ENCODE measurements at regions not wholly inside any gene's neighbourhood (a gene's known extent, or its start where the extent isn't known, plus 50 kb on each side); places are given as distances from the start of the nearest gene placed in this dataset.

- Histone ChIP-seq H3K4me2 (ENCODE audit: control insufficient read depth, insufficient read depth) (no peak overlapping the region), H3K27ac (ENCODE audit: control insufficient read depth, insufficient read depth) (no peak overlapping the region), H3K4me3 (no peak overlapping the region), H4K20me1 (ENCODE audit: control insufficient read depth, insufficient read depth) (no peaks in the 10 kb centered on the region), H2AFZ (ENCODE audit: control insufficient read depth, low read depth, low read length) (no peak overlapping the region), H3K36me3 (ENCODE audit: control insufficient read depth in 2 of 2, insufficient read depth in 2 of 2, low read length in 1 of 2) (no peaks in the 10 kb centered on the region), H3K79me2 (ENCODE audit: control insufficient read depth, insufficient read depth, low read length) (no peaks in the 10 kb centered on the region), H3K4me1 (ENCODE audit: control insufficient read depth, insufficient read depth, low read length) (no peaks in the 10 kb centered on the region), H3K9ac (ENCODE audit: control insufficient read depth, insufficient read depth, low read length) (no peak overlapping the region), H3K27me3 (replicated peaks in 1 of 2; ENCODE audit: control insufficient read depth in 2 of 2, insufficient read depth in 2 of 2, low read length in 1 of 2) (peaks cover under 1 to 2% of the 10 kb centered on the region in 2 experiments; a peak in 3 of 4 replicates), H3K9me3 (replicated peaks; ENCODE audit: control insufficient read depth, insufficient read depth, low read length) (no peaks in the 10 kb centered on the region)
- CTCF ChIA-PET: no interaction called here
- no peak for FAIRE-seq
- in situ Hi-C loops (cut with MboI) (no loop called here), intact Hi-C loops (cut with micrococcal nuclease; ENCODE audit: unreplicated experiment) (no loop called here)
- WGBS (ENCODE audit: insufficient coverage, insufficient replicate concordance, low lambda C conversion rate, missing lambda C conversion rate): 47% methylated on average over 19 of the region's 19 CpGs
- no peak for ATAC-seq
- POLR2A ChIA-PET: no interaction called here
- TF ChIP-seq CHD4 (IDR thresholded peaks at IDR 0.05): no peak
- no peak for TF ChIP-seq NR2C2 (IDR thresholded peaks at IDR 0.05; ENCODE audit: borderline replicate concordance, control insufficient read depth, insufficient read length, low read depth)
- DNase-seq (ENCODE audit: low read depth, low spot score): no peak
- no TSS peak for BruUV-seq (replicated peaks)
- RAD21 ChIA-PET (ENCODE audit: unreplicated experiment): no interaction called here
- SMC1A ChIA-PET (ENCODE audit: uncharacterized antibody, unreplicated experiment): no interaction called here
These were observed 314.0 kb downstream of the BMP7 start for GRCh38 chr20:56952258-56953047.

- no peak for FAIRE-seq
These were observed 313.3 kb downstream of the BMP7 start for GRCh38 chr20:56953048-56953586.

More at GRCh38 chr20:56953048-56953586, 313.3 kb downstream of the BMP7 start:
- ChIA-PET SMC1A (ENCODE audit: uncharacterized antibody, unreplicated experiment) (no interaction called here), POLR2A (no interaction called here), RAD21 (ENCODE audit: unreplicated experiment) (no interaction called here), CTCF (no interaction called here)
- TF ChIP-seq E2F4 (IDR thresholded peaks at IDR 0.05; ENCODE audit: low read depth, low read length): no peak
- TF ChIP-seq EGR1 (IDR thresholded peaks at IDR 0.05; ENCODE audit: borderline replicate concordance in 1 of 2, low read depth in 2 of 2, low read length in 2 of 2): no peak
- no peak for TF ChIP-seq CBX5 (IDR thresholded peaks at IDR 0.05; ENCODE audit: low read depth)
- no peak for TF ChIP-seq ZNF274 (IDR thresholded peaks at IDR 0.05; ENCODE audit: insufficient read depth, insufficient read length)
- TF ChIP-seq ZNF24 (IDR thresholded peaks at IDR 0.05): no peak
- TF ChIP-seq ZNF622 (IDR thresholded peaks at IDR 0.05): no peak
- no peak for TF ChIP-seq POLR2AphosphoS2 (IDR thresholded peaks at IDR 0.05; ENCODE audit: low read depth, low read length)
- no peak for TF ChIP-seq ZBTB11 (CRISPR knock-in tag; IDR thresholded peaks at IDR 0.05)
- no peak for TF ChIP-seq CBX3 (IDR thresholded peaks at IDR 0.05; ENCODE audit: borderline replicate concordance, low read depth)
- Histone ChIP-seq H2AFZ (ENCODE audit: control insufficient read depth, low read depth, low read length) (no peak overlapping the region), H3K4me1 (ENCODE audit: control insufficient read depth, insufficient read depth, low read length) (no peaks in the 10 kb centered on the region), H3K4me2 (ENCODE audit: control insufficient read depth, insufficient read depth) (no peak overlapping the region), H3K9me3 (replicated peaks; ENCODE audit: control insufficient read depth, insufficient read depth, low read length) (no peaks in the 10 kb centered on the region), H3K9ac (ENCODE audit: control insufficient read depth, insufficient read depth, low read length) (no peak overlapping the region), H4K20me1 (ENCODE audit: control insufficient read depth, insufficient read depth) (no peaks in the 10 kb centered on the region), H3K27me3 (replicated peaks in 1 of 2; ENCODE audit: control insufficient read depth in 2 of 2, insufficient read depth in 2 of 2, low read length in 1 of 2) (peaks cover 3 to 6% of the 10 kb centered on the region in 2 experiments; a peak in 3 of 4 replicates), H3K4me3 (no peak overlapping the region), H3K36me3 (ENCODE audit: control insufficient read depth in 2 of 2, insufficient read depth in 2 of 2, low read length in 1 of 2) (no peaks in the 10 kb centered on the region), H3K27ac (ENCODE audit: control insufficient read depth, insufficient read depth) (no peak overlapping the region), H3K79me2 (ENCODE audit: control insufficient read depth, insufficient read depth, low read length) (no peaks in the 10 kb centered on the region)
- no peak for ATAC-seq
- in situ Hi-C loops (cut with MboI) (no loop called here), intact Hi-C loops (cut with micrococcal nuclease; ENCODE audit: unreplicated experiment) (no loop called here)
- DNase-seq (ENCODE audit: low read depth, low spot score): no peak
- 52% methylated on average over 23 of the region's 24 CpGs for WGBS (ENCODE audit: insufficient coverage, insufficient replicate concordance, low lambda C conversion rate, missing lambda C conversion rate)
- BruUV-seq (replicated peaks): no TSS peak
